ENCODE measurements at regions not wholly inside any gene's neighbourhood (a gene's known extent, or its start where the extent isn't known, plus 50 kb on each side); places are given as distances from the start of the nearest gene placed in this dataset.
A peak's percentile ranks its signal among the peaks of the same experiment; 100 is the strongest.

- TF ChIP-seq SPI1 (IDR thresholded peaks at IDR 0.05; ENCODE audit: borderline replicate concordance, low read depth): 0 out of 2 replicates have a peak, but pooled peaks have one; percentile 24
- TF ChIP-seq REST (IDR thresholded peaks at IDR 0.05; ENCODE audit: insufficient replicate concordance, low read depth): no peak
- TF ChIP-seq CTCF (IDR thresholded peaks at IDR 0.05; ENCODE audit: insufficient read depth, low read length): no peak
- TF ChIP-seq GABPA (IDR thresholded peaks at IDR 0.05; ENCODE audit: low read depth): no peak
- no peak for TF ChIP-seq POLR2AphosphoS5 (IDR thresholded peaks at IDR 0.05; ENCODE audit: low read depth)
- Histone ChIP-seq H3K4me3 (replicated peaks; ENCODE audit: insufficient read depth, low read length) (no peak overlapping the region), H3K27me3 (ENCODE audit: insufficient read depth, poor library complexity, severe bottlenecking) (no peaks in the 10 kb centered on the region), H3K27ac (replicated peaks) (no peak overlapping the region)
- DNase-seq (ENCODE audit: low read depth in 1 of 2, low spot score in 1 of 2): no peak
These were observed 484.3 kb downstream of the LMO4 start for GRCh38 chr1:87812871-87813577.

- Histone ChIP-seq H3K27me3 (ENCODE audit: insufficient read depth, poor library complexity, severe bottlenecking) (no peaks in the 10 kb centered on the region), H3K4me3 (replicated peaks; ENCODE audit: insufficient read depth, low read length) (no peak overlapping the region), H3K27ac (replicated peaks) (no peak overlapping the region)
- DNase-seq (ENCODE audit: low read depth in 1 of 2, low spot score in 1 of 2): no peak
- TF ChIP-seq GABPA (IDR thresholded peaks at IDR 0.05; ENCODE audit: low read depth): no peak
- TF ChIP-seq REST (IDR thresholded peaks at IDR 0.05; ENCODE audit: insufficient replicate concordance, low read depth): no peak
- no peak for TF ChIP-seq CTCF (IDR thresholded peaks at IDR 0.05; ENCODE audit: insufficient read depth, low read length)
- TF ChIP-seq SPI1 (IDR thresholded peaks at IDR 0.05; ENCODE audit: borderline replicate concordance, low read depth): no peak
- no peak for TF ChIP-seq POLR2AphosphoS5 (IDR thresholded peaks at IDR 0.05; ENCODE audit: low read depth)
These were observed 485.9 kb downstream of the LMO4 start for GRCh38 chr1:87814573-87814972.

- no peak overlapping the region for H3K4me3 ChIP-seq (replicated peaks; ENCODE audit: insufficient read depth, low read length)
- no peak overlapping the region for H3K27ac ChIP-seq (replicated peaks)
- no peak for TF ChIP-seq SPI1 (IDR thresholded peaks at IDR 0.05; ENCODE audit: borderline replicate concordance, low read depth)
- TF ChIP-seq POLR2AphosphoS5 (IDR thresholded peaks at IDR 0.05; ENCODE audit: low read depth): no peak
- TF ChIP-seq GABPA (IDR thresholded peaks at IDR 0.05; ENCODE audit: low read depth): no peak
- TF ChIP-seq REST (IDR thresholded peaks at IDR 0.05; ENCODE audit: insufficient replicate concordance, low read depth): no peak
- no peak for TF ChIP-seq CTCF (IDR thresholded peaks at IDR 0.05; ENCODE audit: insufficient read depth, low read length)
- no peak for DNase-seq (ENCODE audit: low read depth in 1 of 2, low spot score in 1 of 2)
- no peaks in the 10 kb centered on the region for H3K27me3 ChIP-seq (ENCODE audit: insufficient read depth, poor library complexity, severe bottlenecking)
These were observed 488.0 kb downstream of the LMO4 start for GRCh38 chr1:87816646-87817045.

Data from HL-60 (cell line).